SK-N-SH (cell line): ENCODE measurements at regions not wholly inside any gene's neighbourhood (a gene's known extent, or its start where the extent isn't known, plus 50 kb on each side); places are given as distances from the start of the nearest gene placed in this dataset.

Experiments used
- CTCF ChIA-PET: fragments of 300-600, 350-600 bp; formaldehyde crosslinking; extraction: SDS; loops from one replicate; lab custom pipeline; 2021; lab: Yijun Ruan, JAX
- POLR2A ChIA-PET: fragments of 350-600 bp; sonication (Branson Sonifier 250); formaldehyde crosslinking; extraction: SDS; loops from one replicate; lab custom pipeline; 2020; ENCODE audit warnings: antibody characterized with exemption, inconsistent platforms; lab: Yijun Ruan, JAX
- DNase-seq: peaks from one replicate; pipeline ENCODE4 v3.0.0; 2012
- H2AFZ ChIP-seq: fragments of 200-600 bp; sonication (generic); 2 replicates; pipeline ENCODE4 v1.8.1; 2016; ENCODE audit warnings: antibody characterized with exemption, mild to moderate bottlenecking, low read depth
- H3F3A ChIP-seq: fragments of 200-600 bp; sonication (generic); replicated peaks from 2 replicates; pipeline ENCODE3; 2016; ENCODE audit warnings: antibody characterized with exemption, mild to moderate bottlenecking; ENCODE audit not compliant: insufficient read depth
- H3K27ac ChIP-seq, 2 experiments: fragments of 200-500 bp in 1 of 2; fragments of 200-600 bp in 1 of 2; sonication (Bioruptor generic) in 1 of 2; sonication (generic), shearing (Covaris generic) in 1 of 2; 2 replicates each; pipeline versions ENCODE4 v1.5.1 to v1.6.1; 2014 to 2016; ENCODE audit warnings: low read depth in 2 of 2, inconsistent platforms in 1 of 2, low read length in 1 of 2, mild to moderate bottlenecking in 1 of 2, mixed read lengths in 1 of 2
- H3K27me3 ChIP-seq: fragments of 200-600 bp; sonication (generic), shearing (Covaris generic); 2 replicates; pipeline ENCODE4 v1.6.1; 2016; ENCODE audit warnings: mixed run types; ENCODE audit not compliant: insufficient read depth
- H3K36me3 ChIP-seq, 2 experiments: fragments of 200-500 bp in 1 of 2; fragments of 200-600 bp in 1 of 2; sonication (Bioruptor generic) in 1 of 2; sonication (generic) in 1 of 2; replicated peaks in 1 of 2; 2 replicates each; pipeline versions ENCODE3 to v1.5.1; 2014 to 2016; ENCODE audit warnings: low read length in 1 of 2, mild to moderate bottlenecking in 1 of 2; ENCODE audit not compliant: insufficient read depth in 2 of 2, control insufficient read depth in 1 of 2
- H3K4me1 ChIP-seq, 2 experiments: fragments of 200-500 bp in 1 of 2; fragments of 200-600 bp in 1 of 2; sonication (Bioruptor generic) in 1 of 2; sonication (generic), shearing (Covaris generic) in 1 of 2; 2 replicates each; pipeline versions ENCODE4 v1.5.1 to v1.6.1; 2014 to 2016; ENCODE audit warnings: low read depth in 1 of 2, low read length in 1 of 2, mixed run types in 1 of 2; ENCODE audit not compliant: insufficient read depth in 2 of 2, control insufficient read depth in 1 of 2
- H3K4me2 ChIP-seq: fragments of 200-600 bp; sonication (generic), shearing (Covaris generic); 2 replicates; pipeline ENCODE4 v1.6.1; 2017; ENCODE audit warnings: mixed run types
- H3K4me3 ChIP-seq, 2 experiments: fragments of 200-500 bp in 1 of 2; fragments of 200-600 bp in 1 of 2; sonication (Bioruptor generic) in 1 of 2; sonication (generic), shearing (Covaris generic) in 1 of 2; 2 replicates each; pipeline versions ENCODE4 v1.5.1 to v1.8.1; 2014 to 2016; ENCODE audit warnings: low read depth in 2 of 2, inconsistent platforms in 1 of 2, low read length in 1 of 2, mild to moderate bottlenecking in 1 of 2, mixed read lengths in 1 of 2, moderate library complexity in 1 of 2
- H3K79me2 ChIP-seq: fragments of 200-600 bp; sonication (generic); 2 replicates; pipeline ENCODE4 v1.8.1; 2017; ENCODE audit warnings: mild to moderate bottlenecking; ENCODE audit not compliant: insufficient read depth
- H3K9ac ChIP-seq: fragments of 200-600 bp; sonication (generic); 2 replicates; pipeline ENCODE4 v1.6.1; 2017; ENCODE audit warnings: mixed run types
- H3K9me2 ChIP-seq: fragments of 200-600 bp; sonication (generic); 2 replicates; pipeline ENCODE4 v1.6.1; 2017; ENCODE audit warnings: mixed run types
- H3K9me3 ChIP-seq: fragments of 200-600 bp; sonication (generic); 2 replicates; pipeline ENCODE4 v1.6.1; 2017; ENCODE audit warnings: mixed run types, mild to moderate bottlenecking, moderate library complexity
- H4K20me1 ChIP-seq: fragments of 200-600 bp; sonication (generic); 2 replicates; pipeline ENCODE4 v1.6.1; 2017; ENCODE audit warnings: mild to moderate bottlenecking, mixed run types; ENCODE audit not compliant: insufficient read depth
- ELF1 ChIP-seq: IDR thresholded peaks from 2 replicates; pipeline ENCODE4 v1.4.0; 2012
- EP300 ChIP-seq, 2 experiments: IDR thresholded peaks; 2 replicates each; pipeline versions ENCODE4 v1.4.0 to v1.6.1; 2012; ENCODE audit warnings: borderline replicate concordance in 1 of 2, low read depth in 1 of 2, low read length in 1 of 2
- EZH2phosphoT487 ChIP-seq: fragments of 200-600 bp; sonication (generic); IDR thresholded peaks from 2 replicates; pipeline ENCODE4 v1.6.1; 2017; ENCODE audit warnings: low read depth, mixed run types, mild to moderate bottlenecking, antibody characterized with exemption, moderate library complexity, borderline replicate concordance
- FOXM1 ChIP-seq: IDR thresholded peaks from 2 replicates; pipeline ENCODE4 v1.4.0; 2012; ENCODE audit warnings: low read depth, mild to moderate bottlenecking
- GABPA ChIP-seq: IDR thresholded peaks from 2 replicates; pipeline ENCODE4 v1.4.0; 2012; ENCODE audit warnings: low read depth, mild to moderate bottlenecking
- MAX ChIP-seq: IDR thresholded peaks from 2 replicates; pipeline ENCODE4 v1.4.0; 2012; ENCODE audit warnings: low read depth
- NRF1 ChIP-seq: IDR thresholded peaks from 2 replicates; pipeline ENCODE4 v1.6.1; 2012; ENCODE audit warnings: low read depth, mild to moderate bottlenecking, low read length
- REST ChIP-seq: IDR thresholded peaks from 2 replicates; pipeline ENCODE4 v1.6.1; 2012; ENCODE audit warnings: mild to moderate bottlenecking, low read depth, low read length, moderate library complexity
- RFX5 ChIP-seq: IDR thresholded peaks from 2 replicates; pipeline ENCODE4 v1.6.1; 2012; ENCODE audit warnings: mild to moderate bottlenecking, improper control_type of control experiment, low read length
- RXRA ChIP-seq: IDR thresholded peaks from 2 replicates; pipeline ENCODE4 v1.4.0; 2012; ENCODE audit warnings: low read depth, mild to moderate bottlenecking, borderline replicate concordance
- SMC3 ChIP-seq: IDR thresholded peaks from 2 replicates; pipeline ENCODE4 v1.6.1; 2012; ENCODE audit warnings: low read depth, low read length, improper control_type of control experiment
- TEAD4 ChIP-seq: IDR thresholded peaks from 2 replicates; pipeline ENCODE4 v1.4.0; 2012; ENCODE audit warnings: mild to moderate bottlenecking, borderline replicate concordance; ENCODE audit not compliant: insufficient read depth
- USF2 ChIP-seq: fragments of 150-350 bp; IDR thresholded peaks from 2 replicates; pipeline ENCODE4 v1.6.1; 2017; ENCODE audit warnings: antibody characterized with exemption, low read length, low read depth, borderline replicate concordance
- WGBS: methylation state at CpG from one replicate; pipeline ENCODE4 v1.1.6; 2017; ENCODE audit warnings: low lambda C conversion rate; 5-methylcytosine and 5-hydroxymethylcytosine counted together
- TF ChIP-seq, protein P1 (sequence below): IDR thresholded peaks from 2 replicates; pipeline ENCODE4; 2012

DNA sequence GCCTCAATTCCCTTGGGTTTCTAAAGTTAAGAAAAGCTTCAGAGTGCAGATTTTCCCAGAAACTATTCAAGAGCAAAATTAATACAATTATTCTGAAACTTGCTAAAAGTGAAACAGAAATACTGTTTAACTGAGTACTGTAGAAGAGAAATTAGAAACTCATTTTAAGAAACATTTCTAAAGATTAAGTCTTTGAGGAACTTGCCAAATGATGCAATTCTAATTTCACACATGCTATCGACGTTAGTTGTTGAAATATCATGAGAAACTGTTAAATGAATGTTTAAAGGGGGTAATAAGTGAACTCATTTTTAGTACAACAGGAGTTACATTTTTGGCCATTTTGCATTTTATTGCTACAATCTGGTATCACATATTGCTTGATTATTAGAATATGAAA, 125.3 kb upstream of the MAOA start (continued):
- TF ChIP-seq REST: no peak
- TF ChIP-seq, protein P1, sequence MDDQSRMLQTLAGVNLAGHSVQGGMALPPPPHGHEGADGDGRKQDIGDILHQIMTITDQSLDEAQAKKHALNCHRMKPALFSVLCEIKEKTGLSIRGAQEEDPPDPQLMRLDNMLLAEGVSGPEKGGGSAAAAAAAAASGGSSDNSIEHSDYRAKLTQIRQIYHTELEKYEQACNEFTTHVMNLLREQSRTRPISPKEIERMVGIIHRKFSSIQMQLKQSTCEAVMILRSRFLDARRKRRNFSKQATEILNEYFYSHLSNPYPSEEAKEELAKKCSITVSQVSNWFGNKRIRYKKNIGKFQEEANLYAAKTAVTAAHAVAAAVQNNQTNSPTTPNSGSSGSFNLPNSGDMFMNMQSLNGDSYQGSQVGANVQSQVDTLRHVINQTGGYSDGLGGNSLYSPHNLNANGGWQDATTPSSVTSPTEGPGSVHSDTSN: no peak
- no peak for TF ChIP-seq SMC3
- TF ChIP-seq GABPA: no peak
- TF ChIP-seq MAX: no peak
- no peak for TF ChIP-seq TEAD4
- TF ChIP-seq ELF1: no peak
- no peak for TF ChIP-seq FOXM1
- TF ChIP-seq EZH2phosphoT487: no peak
- no peak for TF ChIP-seq NRF1
- no peak for TF ChIP-seq USF2

DNA sequence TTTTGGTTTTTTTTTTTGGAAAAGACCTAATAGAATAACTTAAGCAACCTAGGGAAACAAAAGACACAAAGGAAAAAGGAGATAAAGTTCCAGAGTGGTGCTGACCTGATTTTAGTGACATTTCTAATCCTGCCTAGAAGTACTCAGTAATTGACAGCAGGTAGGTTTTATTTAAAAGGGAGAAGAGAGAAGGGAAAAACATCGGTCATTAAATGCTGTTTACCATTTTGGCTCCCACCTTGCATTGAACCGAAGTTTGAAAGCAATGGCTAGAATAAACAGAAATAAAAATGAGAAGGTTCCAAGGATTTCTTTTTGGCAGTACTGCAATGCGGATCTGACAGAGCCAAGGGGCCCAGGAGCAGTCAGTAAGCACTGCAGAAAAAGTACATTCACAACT, 115.8 kb upstream of the MAOA start:
- WGBS: 10% methylated on average over 3 of the region's 3 CpGs
- CTCF ChIA-PET: no interaction called here

More for the DNA sequence above, 115.8 kb upstream of the MAOA start:
- Histone ChIP-seq H3K27ac (no peak overlapping the region), H3K27me3 (no peaks in the 10 kb centered on the region; the same call in 1 of the 2 replicates), H4K20me1 (no peaks in the 10 kb centered on the region), H3F3A (no peaks in the 10 kb centered on the region), H3K9me2 (no peaks in the 10 kb centered on the region)
- TF ChIP-seq REST (no peak), EP300 (IDR thresholded peaks at IDR 0.05; ENCODE audit: borderline replicate concordance in 1 of 2, low read depth in 1 of 2, low read length in 1 of 2) (no peak), MAX (no peak), RFX5 (no peak), RXRA (no peak)
- TF ChIP-seq, all 33 proteins: peak for 0
- Histone ChIP-seq H3K79me2 (no peaks in the 10 kb centered on the region), H3K36me3 (no peaks in the 10 kb centered on the region), H3K4me3 (no peak overlapping the region), H3K9ac (no peak overlapping the region), H3K4me1 (no peaks in the 10 kb centered on the region), H2AFZ (no peak overlapping the region), H3K4me2 (no peak overlapping the region), H3K9me3 (no peaks in the 10 kb centered on the region)
- DNase-seq: no peak
- POLR2A ChIA-PET: no interaction called here
